22Rv1 (cell line): ENCODE measurements at regions not wholly inside any gene's neighbourhood (a gene's known extent, or its start where the extent isn't known, plus 50 kb on each side); places are given as distances from the start of the nearest gene placed in this dataset.

Experiments used
- CTCF ChIP-seq: fragments of 450-650 bp; IDR thresholded peaks from 2 replicates; pipeline ENCODE4 v1.5.1; 2017; ENCODE audit warnings: mild to moderate bottlenecking
- ZFX ChIP-seq: fragments of 450-650 bp; IDR thresholded peaks from 2 replicates; pipeline ENCODE4 v1.6.1; 2017; ENCODE audit warnings: antibody characterized with exemption, borderline replicate concordance

GRCh38 chr5:135211083-135211790 is 177.2 kb upstream of the PITX1 start:
- TF ChIP-seq CTCF (no peak), ZFX (no peak)
